GM12875 (cell line): ENCODE measurements at regions not wholly inside any gene's neighbourhood (a gene's known extent, or its start where the extent isn't known, plus 50 kb on each side); places are given as distances from the start of the nearest gene placed in this dataset.
"Not testable (repeated sequence)": the region's sequence is repeated elsewhere in the genome, so short reads cannot be mapped to it uniquely, and the experiment has no call there.

Experiments
- H3K4me3 ChIP-seq: one replicate; pipeline ENCODE4 v1.5.1; 2011; ENCODE audit warnings: low read depth, low read length, control low read depth
- TF ChIP-seq, protein P1 (sequence below): IDR thresholded peaks from 2 replicates; pipeline ENCODE4 v1.5.1; 2011; ENCODE audit warnings: low read depth, mild to moderate bottlenecking, control low read depth, inconsistent platforms, low read length, moderate library complexity, borderline replicate concordance; ENCODE audit not compliant: insufficient read depth

DNA sequence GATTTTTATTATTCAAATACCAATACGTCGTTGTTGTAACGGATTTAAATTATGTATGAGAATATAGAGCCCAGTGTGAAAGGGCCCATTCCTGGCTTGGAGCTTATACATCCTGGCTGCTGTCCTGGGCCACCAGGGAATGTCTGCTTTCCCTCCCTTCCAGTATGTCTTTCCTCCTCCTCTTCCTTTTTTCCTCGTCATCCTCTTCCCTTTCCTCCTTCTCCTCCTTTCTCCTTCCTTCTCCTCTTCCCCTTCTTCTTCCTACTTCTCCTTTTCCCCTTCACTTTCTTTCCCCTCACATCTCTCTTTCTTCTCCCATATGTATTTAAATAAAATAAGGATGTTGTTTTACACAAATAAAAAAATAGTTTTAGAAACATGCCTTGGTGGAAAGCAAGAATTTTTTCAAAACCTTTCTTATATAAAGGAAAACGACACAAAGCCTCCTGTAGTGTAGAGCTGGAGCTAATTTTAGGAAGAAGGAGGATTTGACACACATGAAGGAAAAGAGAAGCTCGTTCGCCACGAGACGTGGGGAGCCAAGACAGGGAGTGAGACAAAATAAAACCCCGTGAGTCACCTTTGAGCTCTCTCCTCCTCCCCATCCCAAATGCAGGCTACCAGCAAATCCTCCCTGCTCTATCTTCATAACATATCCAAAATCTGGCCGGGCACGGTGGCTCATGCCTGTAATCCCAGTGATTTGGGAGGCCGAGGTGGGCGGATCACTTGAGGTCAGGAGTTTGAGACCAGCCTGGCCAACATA, 301.1 kb upstream of the LYZL1 start:
- no peak overlapping the region for H3K4me3 ChIP-seq
- TF ChIP-seq, protein P1, sequence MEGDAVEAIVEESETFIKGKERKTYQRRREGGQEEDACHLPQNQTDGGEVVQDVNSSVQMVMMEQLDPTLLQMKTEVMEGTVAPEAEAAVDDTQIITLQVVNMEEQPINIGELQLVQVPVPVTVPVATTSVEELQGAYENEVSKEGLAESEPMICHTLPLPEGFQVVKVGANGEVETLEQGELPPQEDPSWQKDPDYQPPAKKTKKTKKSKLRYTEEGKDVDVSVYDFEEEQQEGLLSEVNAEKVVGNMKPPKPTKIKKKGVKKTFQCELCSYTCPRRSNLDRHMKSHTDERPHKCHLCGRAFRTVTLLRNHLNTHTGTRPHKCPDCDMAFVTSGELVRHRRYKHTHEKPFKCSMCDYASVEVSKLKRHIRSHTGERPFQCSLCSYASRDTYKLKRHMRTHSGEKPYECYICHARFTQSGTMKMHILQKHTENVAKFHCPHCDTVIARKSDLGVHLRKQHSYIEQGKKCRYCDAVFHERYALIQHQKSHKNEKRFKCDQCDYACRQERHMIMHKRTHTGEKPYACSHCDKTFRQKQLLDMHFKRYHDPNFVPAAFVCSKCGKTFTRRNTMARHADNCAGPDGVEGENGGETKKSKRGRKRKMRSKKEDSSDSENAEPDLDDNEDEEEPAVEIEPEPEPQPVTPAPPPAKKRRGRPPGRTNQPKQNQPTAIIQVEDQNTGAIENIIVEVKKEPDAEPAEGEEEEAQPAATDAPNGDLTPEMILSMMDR: no peak

GRCh38 chr10:28988980-28989379, 299.9 kb upstream of the LYZL1 start:
- TF ChIP-seq, protein P1: no peak
- H3K4me3 ChIP-seq: no peak overlapping the region

GRCh38 chr10:28991333-28992270, 297.3 kb upstream of the LYZL1 start:
- no peak overlapping the region for H3K4me3 ChIP-seq
- TF ChIP-seq, protein P1: peak; percentile 60; the same call in 1 of the 2 replicates

DNA sequence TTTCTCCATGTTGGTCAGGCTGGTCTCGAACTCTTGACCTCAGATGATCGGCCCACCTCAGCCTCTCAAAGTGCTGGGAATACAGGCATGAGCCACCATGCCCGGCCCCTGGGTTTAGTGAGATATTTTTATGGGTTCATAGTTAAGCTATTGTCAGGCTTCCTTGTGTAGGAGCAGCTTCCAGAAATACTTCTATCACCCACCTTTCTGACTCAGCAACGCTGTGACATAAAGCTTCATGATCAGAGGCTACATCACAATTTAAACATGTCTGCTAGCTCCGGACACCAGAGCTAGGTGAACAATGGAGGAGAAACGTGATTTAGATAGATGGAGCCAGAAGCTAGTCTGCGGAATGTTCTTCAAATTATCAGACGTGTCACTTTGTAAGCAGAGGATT, 295.8 kb upstream of the LYZL1 start:
- TF ChIP-seq, protein P1: no peak
- H3K4me3 ChIP-seq: no peak overlapping the region

- H3K4me3 ChIP-seq: no peak overlapping the region
- TF ChIP-seq, protein P1: no peak
These were observed 295.0 kb upstream of the LYZL1 start for GRCh38 chr10:28993861-28994260.

GRCh38 chr10:28994802-28995201, 294.1 kb upstream of the LYZL1 start:
- not testable (repeated sequence) for H3K4me3 ChIP-seq

GRCh38 chr10:28995497-28995896, 293.4 kb upstream of the LYZL1 start:
- H3K4me3 ChIP-seq: no peak overlapping the region
- TF ChIP-seq, protein P1: no peak
